MM.1S (cell line): ENCODE measurements at regions not wholly inside any gene's neighbourhood (a gene's known extent, or its start where the extent isn't known, plus 50 kb on each side); places are given as distances from the start of the nearest gene placed in this dataset.

Experiments
- CTCF ChIP-seq: fragments of 300-600 bp; sonication (generic); IDR thresholded peaks from 2 replicates; pipeline ENCODE4 v1.5.1; 2016; ENCODE audit warnings: antibody characterized with exemption, low read length, mixed read lengths
- EZH2 ChIP-seq: fragments of 300-600 bp; sonication (generic); optimal IDR thresholded peaks from 2 replicates; pipeline ENCODE3; 2017; ENCODE audit warnings: low read depth, mild to moderate bottlenecking, antibody characterized with exemption, low read length, mixed read lengths
- EZH2phosphoT487 ChIP-seq: fragments of 300-600 bp; sonication (generic); IDR thresholded peaks from 2 replicates; pipeline ENCODE4 v1.6.1; 2018; ENCODE audit warnings: antibody characterized with exemption, low read length

- no peak for TF ChIP-seq EZH2
- TF ChIP-seq EZH2phosphoT487 = no peak
- no peak for TF ChIP-seq CTCF
Observed at GRCh38 chr4:148574911-148575310, 132.7 kb upstream of the NR3C2 start.
